ENCODE measurements at regions not wholly inside any gene's neighbourhood (a gene's known extent, or its start where the extent isn't known, plus 50 kb on each side); places are given as distances from the start of the nearest gene placed in this dataset.

DNA sequence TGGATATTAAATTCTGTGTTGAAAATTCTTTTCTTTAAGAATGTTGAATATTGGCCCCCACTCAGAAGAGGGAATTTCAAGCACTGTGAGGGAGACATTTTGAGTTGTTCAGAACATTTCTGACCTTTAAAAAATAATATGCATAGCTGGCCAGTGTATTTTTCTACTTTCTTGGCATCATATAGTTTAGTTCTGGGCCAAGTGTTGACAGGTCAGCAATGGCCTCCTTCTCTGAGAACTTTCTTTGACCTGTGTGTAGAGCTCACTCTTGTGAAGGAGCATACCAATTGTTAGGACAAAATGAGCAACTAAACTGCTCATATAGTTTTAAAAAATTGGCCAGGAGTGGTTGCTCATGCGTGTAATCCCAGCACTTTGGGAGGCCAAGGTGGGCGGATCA is 376.0 kb downstream of the LRRC70 start:
- TF ChIP-seq, protein P1, sequence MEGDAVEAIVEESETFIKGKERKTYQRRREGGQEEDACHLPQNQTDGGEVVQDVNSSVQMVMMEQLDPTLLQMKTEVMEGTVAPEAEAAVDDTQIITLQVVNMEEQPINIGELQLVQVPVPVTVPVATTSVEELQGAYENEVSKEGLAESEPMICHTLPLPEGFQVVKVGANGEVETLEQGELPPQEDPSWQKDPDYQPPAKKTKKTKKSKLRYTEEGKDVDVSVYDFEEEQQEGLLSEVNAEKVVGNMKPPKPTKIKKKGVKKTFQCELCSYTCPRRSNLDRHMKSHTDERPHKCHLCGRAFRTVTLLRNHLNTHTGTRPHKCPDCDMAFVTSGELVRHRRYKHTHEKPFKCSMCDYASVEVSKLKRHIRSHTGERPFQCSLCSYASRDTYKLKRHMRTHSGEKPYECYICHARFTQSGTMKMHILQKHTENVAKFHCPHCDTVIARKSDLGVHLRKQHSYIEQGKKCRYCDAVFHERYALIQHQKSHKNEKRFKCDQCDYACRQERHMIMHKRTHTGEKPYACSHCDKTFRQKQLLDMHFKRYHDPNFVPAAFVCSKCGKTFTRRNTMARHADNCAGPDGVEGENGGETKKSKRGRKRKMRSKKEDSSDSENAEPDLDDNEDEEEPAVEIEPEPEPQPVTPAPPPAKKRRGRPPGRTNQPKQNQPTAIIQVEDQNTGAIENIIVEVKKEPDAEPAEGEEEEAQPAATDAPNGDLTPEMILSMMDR (conservative IDR thresholded peaks at IDR 0.05; ENCODE audit: control insufficient read depth, insufficient read depth, low read depth, low read length) = no peak
- no peak overlapping the region for H3K4me3 ChIP-seq (ENCODE audit: control insufficient read depth, low read depth, low read length)
- DNase-seq (ENCODE audit: low read depth) = no peak

DNA sequence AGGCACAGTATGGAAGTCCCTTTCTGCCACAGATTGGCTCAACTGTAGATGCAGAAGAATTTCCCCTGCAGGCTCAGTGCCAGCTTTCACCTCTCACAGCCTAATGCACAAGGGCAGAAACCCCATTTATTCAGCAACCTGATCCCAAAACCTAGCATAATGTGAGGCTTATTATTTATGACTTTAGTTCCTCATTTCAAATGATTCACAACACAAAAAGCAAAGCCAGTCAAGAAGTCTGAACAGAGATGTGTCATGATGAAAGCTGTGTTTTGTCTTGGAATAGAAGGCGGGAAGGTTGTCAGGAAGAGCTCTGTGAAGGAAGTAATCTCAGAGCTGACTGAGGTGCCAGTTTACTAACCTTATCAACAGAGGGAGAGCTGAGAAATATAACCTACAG is 369.7 kb downstream of the LRRC70 start:
- TF ChIP-seq, protein P1 (conservative IDR thresholded peaks at IDR 0.05; ENCODE audit: control insufficient read depth, insufficient read depth, low read depth, low read length) = no peak
- no peak for DNase-seq (ENCODE audit: low read depth)
- no peak overlapping the region for H3K4me3 ChIP-seq (ENCODE audit: control insufficient read depth, low read depth, low read length)

- TF ChIP-seq, protein P1 (conservative IDR thresholded peaks at IDR 0.05; ENCODE audit: control insufficient read depth, insufficient read depth, low read depth, low read length) = no peak
- H3K4me3 ChIP-seq (ENCODE audit: control insufficient read depth, low read depth, low read length) = no peak overlapping the region
- no peak for DNase-seq (ENCODE audit: low read depth)
Measured at GRCh38 chr5:62942384-62942783, 363.8 kb downstream of the LRRC70 start.

DNA sequence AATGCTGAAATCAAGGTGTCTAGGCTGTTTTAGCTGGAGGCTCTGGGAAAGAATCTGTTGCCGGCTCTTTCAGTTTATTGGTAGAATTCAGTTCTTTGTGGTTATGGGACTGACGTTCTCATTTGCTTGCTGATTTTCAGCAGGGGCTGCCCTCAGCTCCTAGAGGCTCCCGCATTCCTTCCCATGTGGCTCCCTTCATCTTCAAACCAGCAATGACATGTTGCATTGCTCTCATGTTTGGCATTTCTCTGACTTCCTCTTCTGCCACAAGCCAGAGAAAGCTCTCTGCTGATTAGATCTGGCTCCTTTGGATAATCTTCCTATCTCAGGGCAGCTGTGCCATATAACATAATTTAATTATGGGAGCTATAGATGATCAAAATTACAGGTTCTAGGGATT is 360.3 kb downstream of the LRRC70 start:
- no peak overlapping the region for H3K4me3 ChIP-seq (ENCODE audit: control insufficient read depth, low read depth, low read length)
- DNase-seq (ENCODE audit: low read depth) = no peak
- TF ChIP-seq, protein P1 (conservative IDR thresholded peaks at IDR 0.05; ENCODE audit: control insufficient read depth, insufficient read depth, low read depth, low read length) = no peak

DNA sequence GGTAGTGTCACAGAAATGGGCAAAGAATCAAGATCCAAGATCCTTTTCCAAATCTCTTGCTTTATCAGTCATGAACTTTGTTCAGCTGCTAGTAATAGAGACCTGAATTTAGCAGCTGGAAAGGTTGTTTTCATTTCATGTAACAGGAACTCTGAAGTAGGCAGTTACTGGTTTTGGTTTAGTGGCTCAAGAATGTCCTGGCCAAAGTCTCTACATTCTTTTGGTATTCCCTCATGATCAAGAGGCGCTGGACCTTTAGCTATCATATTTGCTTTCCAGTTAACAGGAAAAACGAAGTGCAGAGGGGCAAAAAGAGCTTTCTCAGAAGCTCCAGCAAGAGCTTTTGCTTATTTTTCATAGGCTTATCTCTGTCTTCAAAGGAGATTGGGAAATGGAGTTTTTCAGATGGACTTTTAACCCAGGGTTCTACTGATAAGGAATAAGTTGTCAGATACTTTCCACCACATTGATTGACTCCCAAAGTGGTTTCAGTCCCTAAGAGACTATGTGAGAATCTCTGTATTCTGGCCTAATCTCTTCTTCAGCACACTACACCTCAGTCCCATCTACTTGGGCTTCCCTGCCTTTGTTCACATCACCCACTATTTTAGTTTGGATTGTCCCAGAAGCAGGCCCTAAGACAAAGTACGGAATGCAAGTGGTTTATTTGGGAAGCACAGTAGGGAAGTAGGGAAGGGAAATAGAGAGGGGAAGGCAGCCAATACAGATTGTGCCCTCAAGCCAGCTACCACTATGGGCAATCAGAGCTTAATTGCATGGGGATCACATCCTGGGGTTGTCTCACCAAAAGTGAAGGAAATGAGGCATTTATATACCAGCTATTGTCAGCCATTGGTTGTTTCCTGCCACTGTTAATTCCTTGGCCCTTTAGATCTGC is 359.3 kb downstream of the LRRC70 start:
- no peak overlapping the region for H3K4me3 ChIP-seq (ENCODE audit: control insufficient read depth, low read depth, low read length)
- peak; percentile 4 for DNase-seq (ENCODE audit: low read depth)

DNA sequence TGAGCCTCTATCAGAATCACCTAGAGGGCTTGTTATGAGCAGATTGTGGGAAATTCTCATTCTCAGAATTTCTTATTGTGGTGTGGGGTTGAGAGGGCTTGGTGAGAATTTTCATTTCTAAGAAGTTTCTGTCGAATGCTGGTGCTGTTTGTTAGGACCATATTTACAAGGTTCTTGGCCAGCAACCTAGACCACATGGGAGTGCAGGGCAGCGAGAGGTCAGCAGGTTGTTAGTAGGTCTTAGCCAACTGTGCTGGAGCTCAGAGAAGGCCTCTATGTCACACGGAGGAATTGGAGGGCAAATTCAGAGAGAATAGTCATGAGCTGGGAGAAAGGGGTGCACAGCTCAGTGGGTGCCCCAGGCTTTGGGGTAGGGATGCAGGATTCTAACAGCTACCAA is 357.0 kb downstream of the LRRC70 start:
- no peak overlapping the region for H3K4me3 ChIP-seq (ENCODE audit: control insufficient read depth, low read depth, low read length)
- TF ChIP-seq, protein P1 (conservative IDR thresholded peaks at IDR 0.05; ENCODE audit: control insufficient read depth, insufficient read depth, low read depth, low read length) = no peak
- no peak for DNase-seq (ENCODE audit: low read depth)

More for the DNA sequence above, 359.3 kb downstream of the LRRC70 start:
- TF ChIP-seq, protein P1 (conservative IDR thresholded peaks at IDR 0.05; ENCODE audit: control insufficient read depth, insufficient read depth, low read depth, low read length) = no peak

All from fibroblast of mammary gland (primary cell).